GM10248 (cell line): ENCODE measurements at regions not wholly inside any gene's neighbourhood (a gene's known extent, or its start where the extent isn't known, plus 50 kb on each side); places are given as distances from the start of the nearest gene placed in this dataset.
A peak's percentile ranks its signal among the peaks of the same experiment; 100 is the strongest.

Experiments used
- CTCF ChIA-PET: fragments of 300-600 bp; sonication (Branson Sonifier 250); formaldehyde crosslinking; extraction: SDS; loops from one replicate; lab custom pipeline; 2021; ENCODE audit warnings: antibody characterized with exemption; lab: Yijun Ruan, JAX
- POLR2A ChIA-PET: fragments of 350-650 bp; sonication (Branson Sonifier 250); formaldehyde crosslinking; extraction: SDS; loops from one replicate; lab custom pipeline; 2020; ENCODE audit warnings: antibody characterized with exemption; lab: Yijun Ruan, JAX
- DNase-seq: peaks from one replicate; pipeline ENCODE4 v3.0.0; 2012; ENCODE audit errors: extremely low spot score
- TF ChIP-seq, protein P1 (sequence below): IDR thresholded peaks from 2 replicates; pipeline ENCODE4 v1.5.1; 2012; ENCODE audit warnings: mild to moderate bottlenecking, low read depth; ENCODE audit errors: extremely low read depth, missing control alignments, control extremely low read depth

DNA sequence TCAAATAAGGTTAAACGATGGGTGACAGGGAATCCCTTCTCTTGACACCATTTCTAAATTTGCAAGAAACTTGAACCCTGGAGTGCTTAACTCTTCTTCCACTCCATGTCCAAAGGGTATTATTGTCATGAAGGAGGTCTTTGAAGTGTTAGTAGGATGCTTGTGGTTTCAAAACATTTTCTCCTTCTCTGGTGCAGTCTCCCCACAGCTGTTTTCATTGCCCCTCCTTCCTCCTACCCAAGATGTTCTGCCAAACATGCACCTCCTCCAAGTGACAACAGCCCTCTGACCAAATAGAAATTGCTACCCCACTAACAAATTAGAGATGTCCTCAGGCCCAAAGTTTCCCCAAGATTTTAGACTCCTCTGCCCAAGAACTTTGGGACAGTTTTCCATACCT, 151.4 kb downstream of the POLR2M start:
- ChIA-PET CTCF (interaction anchor here (1.0 to 5.5 kb wide), 3 partner anchors 9 to 87 kb away, joined by 3 to 46 read pairs (median 3); no protein-coding TSS in a partner anchor), POLR2A (no interaction called here)
- no peak for DNase-seq
- TF ChIP-seq, protein P1, sequence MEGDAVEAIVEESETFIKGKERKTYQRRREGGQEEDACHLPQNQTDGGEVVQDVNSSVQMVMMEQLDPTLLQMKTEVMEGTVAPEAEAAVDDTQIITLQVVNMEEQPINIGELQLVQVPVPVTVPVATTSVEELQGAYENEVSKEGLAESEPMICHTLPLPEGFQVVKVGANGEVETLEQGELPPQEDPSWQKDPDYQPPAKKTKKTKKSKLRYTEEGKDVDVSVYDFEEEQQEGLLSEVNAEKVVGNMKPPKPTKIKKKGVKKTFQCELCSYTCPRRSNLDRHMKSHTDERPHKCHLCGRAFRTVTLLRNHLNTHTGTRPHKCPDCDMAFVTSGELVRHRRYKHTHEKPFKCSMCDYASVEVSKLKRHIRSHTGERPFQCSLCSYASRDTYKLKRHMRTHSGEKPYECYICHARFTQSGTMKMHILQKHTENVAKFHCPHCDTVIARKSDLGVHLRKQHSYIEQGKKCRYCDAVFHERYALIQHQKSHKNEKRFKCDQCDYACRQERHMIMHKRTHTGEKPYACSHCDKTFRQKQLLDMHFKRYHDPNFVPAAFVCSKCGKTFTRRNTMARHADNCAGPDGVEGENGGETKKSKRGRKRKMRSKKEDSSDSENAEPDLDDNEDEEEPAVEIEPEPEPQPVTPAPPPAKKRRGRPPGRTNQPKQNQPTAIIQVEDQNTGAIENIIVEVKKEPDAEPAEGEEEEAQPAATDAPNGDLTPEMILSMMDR = no peak

DNA sequence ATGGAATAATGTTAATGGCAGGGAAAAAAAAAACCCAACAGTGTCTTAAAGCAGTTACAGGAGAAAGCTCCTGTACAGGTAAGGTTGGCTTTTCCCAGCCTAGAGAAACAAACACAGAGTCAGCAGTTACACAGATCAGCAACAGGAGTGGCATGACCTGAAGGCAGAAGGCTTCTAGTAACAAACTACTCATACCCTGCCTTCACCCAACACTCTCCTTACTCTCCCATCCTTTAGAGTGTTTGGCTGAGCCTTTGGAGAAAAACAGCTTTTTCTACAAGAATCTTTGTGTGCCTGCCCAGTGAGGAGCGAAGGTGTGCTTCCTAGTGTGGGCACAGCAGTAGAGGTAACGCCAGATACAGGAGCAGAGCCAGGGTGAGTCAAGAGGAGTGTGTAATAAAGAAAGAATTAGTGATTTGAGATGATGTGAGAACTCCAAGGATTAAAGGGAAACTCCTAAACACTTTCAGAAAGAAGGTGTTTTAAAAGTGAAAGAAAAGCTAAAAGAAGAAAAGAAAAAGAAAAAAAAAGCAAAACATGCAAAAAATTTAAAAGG, 152.7 kb downstream of the POLR2M start:
- ChIA-PET CTCF (interaction anchor here (1.0 to 5.5 kb wide), 14 partner anchors 8 to 518 kb away, joined by 3 to 46 read pairs (median 21); partner anchors contain the start of gene ALDH1A2), POLR2A (no interaction called here)
- DNase-seq = no peak
- TF ChIP-seq, protein P1 = no peak

DNA sequence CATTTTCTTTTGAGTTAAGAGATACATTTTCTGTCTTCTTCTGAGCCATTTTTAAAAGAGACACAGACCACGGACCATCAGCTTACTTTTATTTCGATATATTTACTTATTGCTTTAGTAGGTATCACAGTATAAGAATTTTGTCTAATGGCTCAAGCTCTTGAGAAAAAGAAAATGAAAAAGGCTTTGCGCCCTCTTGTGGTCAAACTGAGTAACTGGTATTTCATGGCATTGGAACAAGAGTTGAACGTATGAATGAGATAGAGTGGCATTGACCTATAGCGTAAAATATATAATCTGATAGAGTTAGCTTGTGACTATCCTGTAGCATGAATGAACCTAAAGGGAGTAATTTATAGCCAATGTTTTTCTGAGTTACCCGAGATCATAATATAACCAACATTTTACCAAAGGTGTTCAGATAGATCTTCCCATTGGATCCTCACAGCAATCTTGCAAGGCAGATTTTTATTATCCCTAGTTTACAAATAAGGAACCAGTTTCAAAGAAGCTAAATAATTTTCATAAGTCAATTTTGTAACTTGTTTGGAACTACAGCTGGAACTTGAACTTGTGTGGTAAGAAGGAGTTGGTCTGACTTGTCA, 154.6 kb downstream of the POLR2M start:
- ChIA-PET CTCF (interaction anchor here (0.7 to 5.5 kb wide), 41 partner anchors 10 to 520 kb away, joined by 3 to 46 read pairs (median 4); partner anchors contain the start of gene ALDH1A2), POLR2A (no interaction called here)
- DNase-seq = peak; percentile 36
- TF ChIP-seq, protein P1 = peak; percentile 75

DNA sequence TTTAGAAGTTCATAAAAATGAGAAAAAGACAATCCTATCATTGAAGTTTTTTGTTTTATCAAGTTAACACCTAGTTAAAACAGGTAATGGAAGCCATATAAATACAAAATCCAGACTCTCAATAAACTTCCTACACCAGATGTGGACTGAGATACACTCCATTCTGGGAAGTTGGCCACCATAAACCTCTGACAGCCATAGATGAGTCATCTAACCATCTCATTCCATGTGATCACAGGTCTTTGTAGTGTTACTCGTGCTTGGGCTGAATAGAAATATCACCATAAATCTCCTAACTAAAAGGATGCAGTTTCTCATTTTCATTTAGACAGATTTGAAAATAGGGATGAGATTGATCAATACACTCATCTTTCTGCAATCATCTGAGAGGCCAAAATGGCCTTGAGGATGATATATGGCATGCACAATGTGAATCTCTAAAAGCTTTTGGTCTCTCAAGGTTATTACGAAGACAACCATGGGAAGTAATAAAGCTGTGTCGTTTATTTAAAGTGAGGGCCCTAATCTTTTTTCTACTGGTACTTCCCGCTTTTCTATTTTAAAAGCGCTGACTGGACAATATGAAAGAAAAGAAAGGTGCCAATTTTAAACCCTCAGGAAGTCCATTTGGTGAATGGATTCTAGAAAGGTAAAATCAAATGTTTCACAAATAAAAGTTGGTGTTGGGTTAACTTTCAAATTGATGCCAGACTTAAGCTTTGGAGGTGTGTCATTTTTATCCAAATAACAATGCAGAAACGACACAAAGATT, 155.5 kb downstream of the POLR2M start:
- ChIA-PET POLR2A (no interaction called here), CTCF (interaction anchor here (1.0 to 5.5 kb wide), 29 partner anchors 9 to 521 kb away, joined by 3 to 46 read pairs (median 4); partner anchors contain the start of gene ALDH1A2)
- TF ChIP-seq, protein P1 = no peak
- DNase-seq = no peak

DNA sequence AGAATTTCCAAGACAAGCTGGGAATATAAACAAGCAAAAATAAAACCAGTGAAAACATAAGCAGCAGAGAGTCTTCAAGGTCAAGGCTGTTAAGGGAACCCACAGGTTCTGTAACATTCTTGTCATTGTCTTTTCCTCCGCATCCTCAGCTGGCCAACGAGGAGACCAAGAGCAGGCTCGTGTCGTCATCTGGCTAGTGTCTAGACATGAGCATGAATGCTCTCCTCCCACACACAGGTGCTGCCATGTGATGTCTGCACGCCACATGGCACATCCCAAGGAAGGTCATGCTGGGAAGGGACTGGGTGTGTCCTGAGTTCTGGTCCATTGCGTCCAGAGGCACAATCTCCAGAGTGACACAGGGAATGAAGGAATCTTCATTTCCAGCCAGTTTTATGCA, 156.2 kb downstream of the POLR2M start:
- POLR2A ChIA-PET = no interaction called here
- no peak for DNase-seq
- CTCF ChIA-PET = interaction anchor here (1.1 to 5.5 kb wide), 6 partner anchors 8 to 303 kb away, joined by 4 to 46 read pairs (median 38); partner anchors contain the start of gene ALDH1A2
- TF ChIP-seq, protein P1 = no peak

DNA sequence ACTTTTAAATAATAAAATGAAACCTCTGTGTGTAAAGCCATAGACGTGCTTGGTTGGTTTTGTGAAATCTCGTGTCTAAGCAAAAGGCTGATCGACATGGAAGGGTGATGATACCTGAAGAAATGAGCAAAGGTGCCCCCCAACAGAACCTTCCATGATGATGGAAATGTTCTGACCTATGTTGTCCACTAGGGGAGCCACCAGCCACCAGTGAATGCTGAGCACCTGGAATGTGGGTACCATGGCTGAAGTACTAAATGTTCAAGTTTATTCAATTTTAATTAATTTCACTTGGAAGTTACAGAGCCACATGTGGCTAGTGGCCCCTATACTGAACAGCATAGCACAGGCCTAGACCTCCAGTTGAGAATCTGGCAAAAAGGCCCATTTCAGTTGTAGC, 158.8 kb downstream of the POLR2M start:
- ChIA-PET POLR2A (no interaction called here), CTCF (interaction anchor here (0.9 to 4.9 kb wide), 15 partner anchors 10 to 317 kb away, joined by 3 to 44 read pairs (median 4); partner anchors contain the start of genes ALDH1A2 and POLR2M)
- peak; percentile 14 for DNase-seq
- TF ChIP-seq, protein P1 = peak; percentile 37
